B cell (primary cell): ENCODE measurements at regions not wholly inside any gene's neighbourhood (a gene's known extent, or its start where the extent isn't known, plus 50 kb on each side); places are given as distances from the start of the nearest gene placed in this dataset.
A peak's percentile ranks its signal among the peaks of the same experiment; 100 is the strongest.

Experiments
- ATAC-seq: fragments of 200-7000 bp; cut with Tn5 transposase; one replicate; pipeline ENCODE4 v1.10.0; 2021; ENCODE audit warnings: low read depth, mild to moderate bottlenecking, moderate number of reproducible peaks, moderate library complexity
- CTCF ChIA-PET: fragments of 350-600 bp; sonication (Branson Sonifier 250); formaldehyde crosslinking; loops from one replicate; lab custom pipeline; 2021; ENCODE audit warnings: antibody characterized with exemption, inconsistent platforms; lab: Charles Lee
- POLR2A ChIA-PET: fragments of 350-600 bp; sonication (Branson Sonifier 250); formaldehyde crosslinking; loops from one replicate; lab custom pipeline; 2021; ENCODE audit warnings: antibody characterized with exemption; lab: Charles Lee
- DNase-seq: peaks from one replicate; pipeline ENCODE4 v3.0.0; 2013
- H2AFZ ChIP-seq: 2 replicates; pipeline ENCODE4 v1.6.1; 2012; ENCODE audit warnings: mild to moderate bottlenecking, low read depth, low read length; ENCODE audit not compliant: insufficient read depth, poor library complexity, severe bottlenecking
- H3K27ac ChIP-seq, 2 donors: 1 replicate in 1 of 2; 2 replicates in 1 of 2; pipeline ENCODE4 v1.5.1; 2012 to 2013; ENCODE audit warnings: low read length in 2 of 2, mild to moderate bottlenecking in 2 of 2, moderate library complexity in 1 of 2
- H3K27me3 ChIP-seq, 4 experiments: fragments of 200-600 bp in 1 of 4; sonication (generic) in 1 of 4; replicated peaks in 1 of 4; 1 replicate in 2 of 4; 2 replicates in 2 of 4; pipeline versions ENCODE4 v1.6.1 to v1.7.0; 2013 to 2016; ENCODE audit warnings: low read length in 3 of 4, mild to moderate bottlenecking in 2 of 4, mixed read lengths in 1 of 4, moderate library complexity in 1 of 4; ENCODE audit not compliant: insufficient read depth in 4 of 4, control insufficient read depth in 3 of 4; ENCODE audit errors: control extremely low read depth in 1 of 4
- H3K36me3 ChIP-seq, 2 experiments: replicated peaks in 1 of 2; 1 replicate in 1 of 2; 2 replicates in 1 of 2; pipeline versions ENCODE4 v1.6.1 to v1.7.1; 2013; ENCODE audit warnings: low read length in 1 of 2; ENCODE audit not compliant: insufficient read depth in 2 of 2, control insufficient read depth in 1 of 2; ENCODE audit errors: control extremely low read depth in 1 of 2, extremely low read depth in 1 of 2
- H3K4me1 ChIP-seq, 2 donors: fragments of 200-600 bp in 1 of 2; sonication (generic) in 1 of 2; 1 replicate in 1 of 2; 2 replicates in 1 of 2; pipeline versions ENCODE4 v1.5.1 to v1.6.1; 2013 to 2017; ENCODE audit warnings: low read length in 2 of 2; ENCODE audit not compliant: control insufficient read depth in 2 of 2, insufficient read depth in 2 of 2
- H3K4me2 ChIP-seq: replicated peaks from 2 replicates; pipeline ENCODE3; 2012; ENCODE audit warnings: mild to moderate bottlenecking, low read depth, low read length; ENCODE audit not compliant: poor library complexity, severe bottlenecking
- H3K4me3 ChIP-seq, 5 experiments: fragments of 200-600 bp in 1 of 5; sonication (generic) in 1 of 5; 1 replicate in 3 of 5; 2 replicates in 2 of 5; pipeline versions ENCODE4 v1.5.1 to v1.7.0; 2011 to 2016; ENCODE audit warnings: low read length in 4 of 5, mild to moderate bottlenecking in 4 of 5, low read depth in 2 of 5, control low read depth in 1 of 5, moderate library complexity in 1 of 5; ENCODE audit not compliant: insufficient read depth in 1 of 5; ENCODE audit errors: control extremely low read depth in 1 of 5, extremely low read depth in 1 of 5
- H3K79me2 ChIP-seq: fragments of 200-600 bp; sonication (generic); one replicate; pipeline ENCODE4 v1.6.0; 2016; ENCODE audit warnings: low read length; ENCODE audit not compliant: control insufficient read depth, insufficient read depth
- H3K9ac ChIP-seq: fragments of 200-600 bp; sonication (generic); 2 replicates; pipeline ENCODE4 v1.6.1; 2017; ENCODE audit warnings: mild to moderate bottlenecking, low read length, moderate library complexity
- H3K9me3 ChIP-seq, 3 donors: one replicate each; pipeline versions ENCODE4 v1.6.1 to v1.7.1; 2013; ENCODE audit warnings: low read length in 2 of 3; ENCODE audit not compliant: control insufficient read depth in 2 of 3, insufficient read depth in 1 of 3; ENCODE audit errors: control extremely low read depth in 1 of 3
- H4K20me1 ChIP-seq: 2 replicates; pipeline ENCODE4 v1.6.0; 2012; ENCODE audit warnings: mild to moderate bottlenecking, low read length; ENCODE audit not compliant: insufficient read depth, control insufficient read depth, poor library complexity, severe bottlenecking
- H3K27ac Mint-ChIP-seq: one replicate; pipeline ENCODE4 v1.8.0; 2021; ENCODE audit warnings: mixed read lengths
- H3K27me3 Mint-ChIP-seq: one replicate; pipeline ENCODE4 v1.8.0; 2021; ENCODE audit warnings: mixed read lengths
- H3K4me1 Mint-ChIP-seq: one replicate; pipeline ENCODE4 v1.8.0; 2021; ENCODE audit warnings: mixed read lengths
- H3K4me3 Mint-ChIP-seq: one replicate; pipeline ENCODE4 v1.8.0; 2021; ENCODE audit warnings: mixed read lengths
- H3K9me3 Mint-ChIP-seq: one replicate; pipeline ENCODE4 v1.8.0; 2022; ENCODE audit warnings: mixed read lengths; ENCODE audit not compliant: insufficient read depth
- CTCF ChIP-seq: fragments of 200-600 bp; IDR thresholded peaks from one replicate; pipeline ENCODE4 v1.8.0; 2022; ENCODE audit warnings: antibody characterized with exemption, mild to moderate bottlenecking
- EZH2 ChIP-seq: IDR thresholded peaks from 2 replicates; pipeline ENCODE4 v1.6.1; 2012; ENCODE audit warnings: borderline replicate concordance, low read depth, mild to moderate bottlenecking, moderate library complexity, low read length; ENCODE audit not compliant: insufficient read depth, poor library complexity, severe bottlenecking
- WGBS: methylation state at CpG from one replicate; pipeline ENCODE4 v1.1.5; 2013; ENCODE audit warnings: missing lambda C conversion rate; ENCODE audit not compliant: insufficient coverage; 5-methylcytosine and 5-hydroxymethylcytosine counted together
- intact Hi-C: fragments of 100-400 bp; cut with micrococcal nuclease; formaldehyde crosslinking; loops from one replicate; pipeline ENCODE4 v1.10.0; 2022

GRCh38 chr6:27812078-27812804 is 100.0 kb downstream of the OR2B2 start:
- intact Hi-C loops = loop anchor here (5.0 to 10.0 kb wide), 3 partner anchors 140 to 1610 kb away; partner anchors contain the start of gene ZNF165
- no peak for ATAC-seq
- Histone ChIP-seq H4K20me1 (no peaks in the 10 kb centered on the region), H2AFZ (no peak overlapping the region), H3K27me3 (no peaks in the 10 kb centered on the region), H3K79me2 (no peaks in the 10 kb centered on the region), H3K4me1 (peaks cover 35 to 48% of the 10 kb centered on the region in 2 donors), H3K9ac (no peak overlapping the region), H3K36me3 (no peaks in the 10 kb centered on the region), H3K4me2 (no peak overlapping the region), H3K9me3 (peaks cover 3 to 36% (median 3%) of the 10 kb centered on the region in 3 donors), H3K27ac (no peak overlapping the region), H3K4me3 (no peak overlapping the region)
- POLR2A ChIA-PET = interaction anchor here (0.6 to 6.3 kb wide), 5 partner anchors 26 to 666 kb away, joined by 4 to 58 read pairs (median 10); a partner anchor contains a TSS
- Mint-ChIP-seq H3K4me3 (no peak overlapping the region), H3K9me3 (peaks cover 3% of the 10 kb centered on the region), H3K4me1 (peaks cover 55% of the 10 kb centered on the region), H3K27me3 (no peaks in the 10 kb centered on the region), H3K27ac (no peak overlapping the region)
- 71% methylated on average over 1 of the region's 6 CpGs for WGBS
- CTCF ChIA-PET = interaction anchor here (1.0 to 6.3 kb wide), 4 partner anchors 14 to 83 kb away, joined by 3 to 92 read pairs (median 8); a partner anchor contains a TSS
- no peak for DNase-seq
- TF ChIP-seq EZH2 (no peak), CTCF (no peak)

GRCh38 chr6:27811451-27811772 is 100.8 kb downstream of the OR2B2 start:
- H3K27ac ChIP-seq = peak overlapping the region in 1 of 2 donors; percentile 82
- peak overlapping the region; percentile 98 for H3K4me3 Mint-ChIP-seq
- H3K9ac ChIP-seq = peak overlapping the region; percentile 72
- no peaks in the 10 kb centered on the region for H3K27me3 ChIP-seq
- peaks cover 43 to 56% of the 10 kb centered on the region in 2 donors for H3K4me1 ChIP-seq
- no peaks in the 10 kb centered on the region for H3K36me3 ChIP-seq
- POLR2A ChIA-PET = interaction anchor here (0.6 to 6.3 kb wide), 9 partner anchors 27 to 1121 kb away, joined by 3 to 58 read pairs (median 6); a partner anchor contains a TSS
- H3K4me1 Mint-ChIP-seq = peaks cover 63% of the 10 kb centered on the region
- no peaks in the 10 kb centered on the region for H3K27me3 Mint-ChIP-seq
- H3K4me3 ChIP-seq = peak overlapping the region in 2 of 5 experiments; percentile 81 to 94
- H3K27ac Mint-ChIP-seq = peak overlapping the region; percentile 99
- H3K9me3 ChIP-seq = peaks cover 2 to 44% (median 3%) of the 10 kb centered on the region in 3 donors
- ATAC-seq (no peak), DNase-seq (no peak)
- H2AFZ ChIP-seq = peak overlapping the region; percentile 55
- CTCF ChIA-PET = interaction anchor here (0.5 to 6.3 kb wide), 7 partner anchors 13 to 1809 kb away, joined by 3 to 92 read pairs (median 11); a partner anchor contains a TSS
- H3K79me2 ChIP-seq = no peaks in the 10 kb centered on the region
- H4K20me1 ChIP-seq = no peaks in the 10 kb centered on the region
- intact Hi-C loops = loop anchor here (5.0 to 10.0 kb wide), 3 partner anchors 139 to 1609 kb away; partner anchors contain the start of gene ZNF165
- peaks cover 3% of the 10 kb centered on the region for H3K9me3 Mint-ChIP-seq
- peak overlapping the region; percentile 79 for H3K4me2 ChIP-seq
- TF ChIP-seq CTCF (no peak), EZH2 (no peak)
